Fibroblast of skin of abdomen (primary cell): ENCODE measurements at regions not wholly inside any gene's neighbourhood (a gene's known extent, or its start where the extent isn't known, plus 50 kb on each side); places are given as distances from the start of the nearest gene placed in this dataset.
"Not testable (repeated sequence)": the region's sequence is repeated elsewhere in the genome, so short reads cannot be mapped to it uniquely, and the experiment has no call there.

Experiments
- DNase-seq: peaks from one replicate; pipeline ENCODE4 v3.0.0-alpha.2; 2013

DNA sequence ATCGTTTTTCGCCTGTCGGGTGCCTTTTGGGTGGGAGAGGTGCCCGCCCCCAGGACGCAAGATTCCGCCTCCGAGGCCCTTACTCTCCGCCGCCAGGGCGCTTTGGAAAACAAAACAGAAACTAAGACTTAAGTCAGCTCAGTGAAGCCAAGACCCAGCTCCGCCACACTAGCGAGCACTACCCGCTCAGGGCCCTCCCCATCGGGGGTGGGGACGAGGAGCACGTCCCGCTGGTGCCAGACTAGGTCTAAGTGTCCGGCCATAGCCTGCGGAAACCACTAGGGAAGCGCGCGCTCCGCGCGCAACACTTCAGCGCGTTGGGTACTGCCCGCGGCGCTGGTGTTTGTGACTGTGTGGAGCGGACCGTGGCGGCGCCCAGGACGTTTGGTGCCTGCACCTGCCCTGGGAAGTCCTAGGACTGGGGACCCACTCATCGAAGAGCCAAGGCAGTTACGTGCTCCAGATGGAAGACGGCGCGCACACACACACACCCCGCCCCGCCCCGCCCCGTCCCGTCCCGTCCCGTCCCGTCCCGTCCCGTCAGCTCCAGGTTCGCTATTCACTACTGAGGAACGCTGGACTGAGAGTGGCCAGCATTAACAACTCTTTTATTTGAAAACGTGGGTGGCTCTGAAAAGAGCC lies 57.6 kb upstream of the BOLA1 start:
- not testable (repeated sequence) for DNase-seq

- DNase-seq, result not testable (repeated sequence)
These were observed 56.8 kb upstream of the BOLA1 start for GRCh38 chr1:149842458-149843064.

DNA sequence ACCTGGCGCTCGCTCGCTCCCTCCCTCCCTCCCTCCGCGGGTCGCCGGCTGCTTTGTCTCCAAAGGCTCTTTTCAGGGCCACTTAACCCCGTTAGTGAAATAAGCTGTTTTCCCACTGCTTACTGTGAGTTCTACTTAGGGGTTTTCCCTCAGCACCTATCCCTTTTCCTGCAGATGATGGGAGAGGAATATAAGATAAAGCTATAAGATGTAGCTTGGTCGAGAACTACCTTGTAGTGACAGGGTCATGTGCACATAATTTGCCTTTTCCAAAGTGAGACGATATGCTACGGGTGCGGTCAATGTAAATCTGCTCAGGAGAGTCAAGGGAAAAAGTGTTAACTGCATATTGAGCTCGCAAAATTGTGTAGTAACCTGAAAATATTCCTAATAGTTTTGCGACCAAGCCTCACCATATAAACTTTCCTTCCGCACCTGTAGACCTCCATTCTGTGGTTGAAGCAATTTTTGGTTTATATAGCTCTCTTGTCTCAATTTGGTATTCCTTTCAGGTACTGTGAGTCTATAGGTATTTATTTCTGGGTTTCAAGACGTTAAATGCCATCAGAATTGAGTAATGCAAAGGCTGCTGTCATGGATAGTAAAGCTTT lies 55.8 kb upstream of the BOLA1 start:
- no peak for DNase-seq

GRCh38 chr1:149844101-149844500 lies 55.3 kb upstream of the BOLA1 start:
- DNase-seq, result peak; percentile 44

- no peak for DNase-seq
These were observed 54.6 kb upstream of the BOLA1 start for GRCh38 chr1:149844650-149845255.

DNA sequence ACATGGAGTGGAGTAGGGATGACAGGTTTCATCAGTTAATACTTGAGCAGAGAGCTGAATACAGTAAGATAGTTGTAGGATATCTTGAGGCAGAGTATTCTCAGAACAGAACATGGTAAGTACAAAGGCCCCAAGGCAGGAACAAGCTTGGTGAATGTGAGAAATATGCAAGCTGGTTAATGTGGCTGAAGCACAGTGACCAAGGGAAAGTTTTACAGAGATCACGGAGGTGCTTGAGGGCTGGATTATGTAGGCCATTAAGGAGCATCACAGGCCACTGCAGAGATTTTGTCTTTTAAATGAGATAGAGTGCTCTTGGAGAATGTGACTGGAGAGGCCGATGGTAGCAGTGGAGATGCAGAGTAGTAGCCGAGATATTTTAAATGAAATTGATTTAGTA lies 54.0 kb upstream of the BOLA1 start:
- DNase-seq, result no peak

GRCh38 chr1:149846042-149846441 lies 53.3 kb upstream of the BOLA1 start:
- DNase-seq, result no peak

GRCh38 chr1:149846593-149847466 lies 52.5 kb upstream of the BOLA1 start:
- no peak for DNase-seq

DNA sequence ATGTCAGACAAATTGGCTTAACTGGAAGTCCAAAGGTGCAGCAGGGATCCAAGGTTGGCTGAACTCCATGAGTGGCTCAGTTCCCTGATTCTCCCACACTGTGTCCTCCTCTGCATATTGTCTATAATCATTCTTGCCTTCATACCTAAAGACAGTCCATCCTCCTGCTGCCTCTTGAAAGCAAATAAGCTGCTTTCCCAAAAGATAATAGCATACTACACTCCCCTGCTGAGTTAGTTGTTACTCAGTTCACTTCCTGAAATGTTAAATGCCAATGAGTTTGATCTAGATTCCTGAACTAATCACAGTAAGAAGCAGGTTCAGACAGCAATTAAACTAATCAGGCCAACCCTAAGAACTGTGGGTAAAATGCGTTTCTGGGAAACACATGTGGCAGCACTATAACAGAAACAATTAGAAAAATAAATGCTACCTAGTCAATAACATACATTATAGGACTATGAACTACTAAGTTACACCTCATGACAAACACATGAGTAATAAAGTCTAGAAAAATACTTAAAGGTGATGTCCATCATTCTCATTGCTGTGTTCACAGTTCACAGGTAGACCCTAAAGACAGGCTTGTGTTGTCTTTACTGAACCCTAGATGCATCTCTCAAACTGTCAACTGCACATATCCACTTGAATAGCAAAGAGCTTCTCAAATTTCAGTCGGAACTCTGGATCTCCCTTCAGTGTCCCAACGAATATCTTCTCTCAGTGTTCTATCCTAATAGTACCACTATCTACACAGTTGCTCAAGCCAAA lies 50.8 kb upstream of the BOLA1 start:
- no peak for DNase-seq

DNA sequence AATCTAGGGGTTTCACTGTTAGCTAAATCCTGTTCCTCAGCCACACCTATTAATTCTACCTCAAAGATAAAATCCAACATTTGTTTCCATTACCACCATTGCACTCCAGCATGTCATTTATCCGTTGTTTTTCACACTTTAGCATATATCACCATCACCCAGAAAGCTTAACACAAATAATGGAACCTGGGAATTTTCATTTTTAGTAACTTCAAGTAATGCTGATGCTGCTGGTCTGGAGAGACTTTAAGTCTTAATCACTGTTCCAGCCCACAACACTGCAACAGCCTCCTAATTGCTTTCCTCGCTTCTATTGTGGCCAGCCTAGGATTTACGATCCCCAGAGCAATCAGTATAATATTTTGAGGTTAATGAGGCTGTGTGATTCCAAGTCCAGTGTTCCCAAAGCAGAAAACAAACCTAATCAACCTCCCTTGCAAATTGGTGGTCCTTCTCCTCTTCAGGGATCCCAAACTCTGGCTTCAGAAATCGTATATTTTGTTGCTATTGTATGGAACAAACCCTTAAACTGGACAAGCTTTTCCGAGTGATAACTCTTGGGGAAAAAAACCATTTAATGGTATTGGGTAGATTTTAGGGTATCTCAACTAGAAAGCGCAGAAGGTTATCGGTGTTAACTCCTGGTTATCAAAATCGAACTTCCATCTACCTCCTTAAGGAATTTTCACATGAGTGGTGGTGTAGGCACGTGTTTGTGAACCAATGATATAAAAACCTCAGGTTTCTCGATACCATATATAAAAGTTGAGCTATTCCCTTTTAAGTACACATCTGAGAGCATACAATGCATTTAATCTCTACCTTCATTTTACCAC lies 50.0 kb upstream of the BOLA1 start:
- DNase-seq, result no peak
